Left kidney (tissue), 1 donor: ENCODE measurements at regions not wholly inside any gene's neighbourhood (a gene's known extent, or its start where the extent isn't known, plus 50 kb on each side); places are given as distances from the start of the nearest gene placed in this dataset.

Experiments
- DNase-seq: peaks from one replicate; pipeline ENCODE4 v3.0.0-alpha.2; 2013

DNA sequence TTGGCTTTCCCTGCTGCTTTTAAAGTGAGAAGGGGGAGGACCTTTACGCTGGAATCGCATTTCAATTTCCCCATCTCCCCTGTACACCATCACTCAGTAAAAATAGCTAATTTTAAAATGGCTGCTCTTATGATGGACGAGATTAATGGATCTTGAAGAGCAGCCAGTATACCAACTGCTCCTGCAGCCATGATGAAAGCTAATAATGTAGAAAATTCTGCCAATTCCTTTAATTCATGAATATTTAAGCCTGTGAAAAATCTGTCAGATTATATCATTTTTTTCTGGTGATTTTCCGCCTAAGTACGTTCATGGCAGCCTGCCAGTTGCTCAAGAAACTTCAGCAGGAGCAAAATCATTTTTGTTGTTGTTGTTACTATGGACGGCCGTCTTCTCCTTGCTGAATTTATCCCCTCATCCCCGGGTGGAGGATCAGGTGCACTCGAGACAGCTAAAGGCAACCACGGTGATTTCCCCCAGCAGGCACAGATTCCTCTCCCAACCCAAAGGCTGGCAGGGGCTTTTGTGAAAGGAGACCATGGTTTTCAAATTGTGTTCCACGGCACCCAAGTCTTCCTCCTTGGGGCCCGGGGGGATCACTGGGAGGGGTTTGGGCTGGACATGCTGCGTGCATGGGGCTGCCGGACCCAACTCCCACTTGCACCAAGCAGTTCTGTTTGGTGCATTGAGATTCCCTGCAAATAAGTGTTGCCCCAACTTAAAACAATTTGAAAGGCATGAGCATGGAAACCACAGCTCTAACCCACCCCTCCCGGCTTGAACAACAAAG, 289.6 kb downstream of the UACA start:
- DNase-seq, result no peak

GRCh38 chr15:70471517-70471916, 291.8 kb downstream of the UACA start:
- DNase-seq, result no peak

- DNase-seq, result no peak
Observed at GRCh38 chr15:70470556-70471191, 292.7 kb downstream of the UACA start.

- DNase-seq, result no peak
Observed at GRCh38 chr15:70469651-70470555, 293.5 kb downstream of the UACA start.

- no peak for DNase-seq
Observed at GRCh38 chr15:70469182-70469581, 294.2 kb downstream of the UACA start.

GRCh38 chr15:70466895-70467529, 296.3 kb downstream of the UACA start:
- peak; percentile 52 for DNase-seq

DNA sequence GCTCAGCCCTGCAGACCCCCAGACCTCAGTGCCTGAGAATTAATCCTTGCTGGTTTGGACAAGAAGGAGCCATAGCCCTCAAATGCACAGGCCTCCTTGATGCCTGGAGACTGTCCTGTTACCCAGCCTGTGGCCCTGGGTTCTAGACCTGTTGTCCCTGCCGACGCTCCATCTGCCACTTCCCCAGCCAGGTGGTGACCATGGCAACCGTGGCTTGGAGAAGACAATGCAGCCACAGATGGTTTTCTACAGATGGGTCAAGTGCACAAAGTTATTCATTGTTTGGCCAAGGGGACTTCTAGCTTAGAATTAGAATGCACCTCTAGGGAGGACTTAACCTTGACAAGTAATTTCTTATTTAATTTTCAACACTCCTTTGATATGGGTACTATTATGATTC, 297.1 kb downstream of the UACA start:
- no peak for DNase-seq

- no peak for DNase-seq
Observed at GRCh38 chr15:70465812-70466211, 297.5 kb downstream of the UACA start.

DNA sequence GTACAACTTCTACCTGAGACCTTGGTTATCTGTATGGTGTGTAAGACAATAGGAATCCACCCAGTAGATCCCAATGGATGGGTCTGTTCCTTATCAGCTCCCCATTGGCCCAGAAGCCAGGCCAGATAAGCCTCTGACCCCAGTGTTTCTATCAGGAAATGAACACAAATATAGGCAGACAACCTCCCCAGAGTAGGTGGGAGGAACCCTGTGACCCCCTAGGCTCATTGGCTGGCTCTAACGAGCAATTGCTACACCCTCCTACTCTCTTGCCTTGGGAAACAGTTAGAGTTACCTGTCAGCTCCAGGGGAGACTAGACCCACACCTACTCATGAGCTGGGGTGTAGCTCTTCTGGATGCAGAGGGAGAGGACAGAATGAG, 299.9 kb downstream of the UACA start:
- no peak for DNase-seq

GRCh38 chr15:70461992-70462391, 301.4 kb downstream of the UACA start:
- DNase-seq, result no peak

DNA sequence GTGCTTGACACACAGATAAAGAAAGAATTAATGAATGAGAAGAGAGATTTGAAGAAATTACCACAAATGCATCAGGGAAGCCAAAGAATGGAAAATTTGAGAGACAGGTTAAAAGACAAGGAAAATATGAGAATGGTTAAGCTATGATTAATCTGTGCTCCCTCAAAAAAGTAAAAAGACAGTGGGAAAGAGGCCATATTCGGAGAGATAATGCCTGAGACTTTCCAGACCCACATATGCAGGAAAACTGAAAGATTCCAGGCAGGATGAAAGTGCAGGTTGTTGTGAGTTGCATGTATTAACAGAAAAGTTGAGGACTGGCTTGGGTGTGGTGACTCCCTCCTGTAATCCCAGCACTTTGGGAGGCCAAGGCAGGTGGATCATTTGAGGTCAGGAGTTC, 302.3 kb downstream of the UACA start:
- DNase-seq, result no peak

- DNase-seq, result no peak
Observed at GRCh38 chr15:70459312-70459711, 304.0 kb downstream of the UACA start.

DNA sequence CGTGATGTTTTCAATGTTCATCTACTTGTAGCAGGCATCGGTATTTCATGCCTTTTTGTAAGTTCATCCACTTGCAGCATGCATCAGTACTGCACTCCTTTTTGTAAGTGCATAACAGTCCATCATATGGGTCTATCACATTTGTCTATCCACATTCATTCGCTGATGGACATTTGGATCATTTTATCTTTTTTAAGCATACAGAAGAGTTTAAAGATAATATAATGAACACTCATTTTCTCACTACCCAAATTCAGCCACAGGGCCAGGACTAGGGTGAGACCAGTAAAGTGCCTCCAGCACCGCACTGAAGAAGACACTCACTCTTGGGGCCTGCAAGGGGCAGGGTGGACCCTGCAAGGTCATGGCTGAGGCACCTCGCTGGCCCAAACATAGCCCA, 309.6 kb downstream of the UACA start:
- no peak for DNase-seq

- no peak for DNase-seq
Observed at GRCh38 chr15:70453238-70453637, 310.1 kb downstream of the UACA start.

DNA sequence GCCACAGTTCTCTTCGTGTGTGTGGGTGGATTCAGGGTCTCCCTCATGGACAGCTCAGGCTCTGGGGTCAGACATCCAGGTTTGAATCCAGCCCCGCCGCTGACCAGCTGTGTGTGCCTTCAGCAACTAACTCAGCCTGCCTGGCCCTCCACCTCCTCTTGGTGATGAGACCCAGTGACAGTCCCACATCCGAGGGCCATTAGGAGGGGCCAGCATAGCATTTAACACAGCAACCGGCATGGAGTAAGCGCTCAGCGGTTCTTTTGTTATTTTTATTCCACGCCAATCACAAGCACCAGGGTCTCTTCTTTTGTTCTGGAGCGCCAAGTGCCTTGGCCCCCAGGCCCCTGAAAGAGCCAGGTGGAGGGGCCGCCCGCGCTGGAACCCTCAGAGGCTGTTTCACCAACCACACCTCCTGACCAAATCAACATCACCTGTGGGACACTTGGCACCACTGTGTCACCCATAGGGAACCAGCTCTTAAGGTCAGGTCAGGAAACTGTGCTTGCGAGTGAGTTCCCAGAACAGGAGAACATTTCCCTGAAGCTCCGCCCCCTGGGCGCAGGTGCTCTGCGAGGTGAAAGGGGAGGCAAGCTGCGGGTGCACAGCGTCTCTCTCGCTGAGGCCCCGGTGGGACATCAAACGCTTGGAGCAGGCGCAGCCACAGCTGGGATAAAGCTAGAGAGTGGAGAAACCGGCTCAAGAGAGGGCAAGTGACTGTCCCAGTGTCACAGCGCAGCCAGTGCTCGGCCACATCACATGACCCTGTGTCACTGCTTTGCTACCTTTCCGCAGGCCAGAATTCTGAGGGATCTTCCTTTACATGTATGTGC, 311.3 kb downstream of the UACA start:
- no peak for DNase-seq

- no peak for DNase-seq
Observed at GRCh38 chr15:70450142-70450443, 313.3 kb downstream of the UACA start.

GRCh38 chr15:70449311-70450141, 313.8 kb downstream of the UACA start:
- no peak for DNase-seq

GRCh38 chr15:70447928-70448698, 315.2 kb downstream of the UACA start:
- DNase-seq, result peak; percentile 24

- no peak for DNase-seq
Observed at GRCh38 chr15:70447521-70447920, 315.8 kb downstream of the UACA start.

- no peak for DNase-seq
Observed at GRCh38 chr15:70447081-70447480, 316.3 kb downstream of the UACA start.
